ENCODE measurements at regions not wholly inside any gene's neighbourhood (a gene's known extent, or its start where the extent isn't known, plus 50 kb on each side); places are given as distances from the start of the nearest gene placed in this dataset.

DNA sequence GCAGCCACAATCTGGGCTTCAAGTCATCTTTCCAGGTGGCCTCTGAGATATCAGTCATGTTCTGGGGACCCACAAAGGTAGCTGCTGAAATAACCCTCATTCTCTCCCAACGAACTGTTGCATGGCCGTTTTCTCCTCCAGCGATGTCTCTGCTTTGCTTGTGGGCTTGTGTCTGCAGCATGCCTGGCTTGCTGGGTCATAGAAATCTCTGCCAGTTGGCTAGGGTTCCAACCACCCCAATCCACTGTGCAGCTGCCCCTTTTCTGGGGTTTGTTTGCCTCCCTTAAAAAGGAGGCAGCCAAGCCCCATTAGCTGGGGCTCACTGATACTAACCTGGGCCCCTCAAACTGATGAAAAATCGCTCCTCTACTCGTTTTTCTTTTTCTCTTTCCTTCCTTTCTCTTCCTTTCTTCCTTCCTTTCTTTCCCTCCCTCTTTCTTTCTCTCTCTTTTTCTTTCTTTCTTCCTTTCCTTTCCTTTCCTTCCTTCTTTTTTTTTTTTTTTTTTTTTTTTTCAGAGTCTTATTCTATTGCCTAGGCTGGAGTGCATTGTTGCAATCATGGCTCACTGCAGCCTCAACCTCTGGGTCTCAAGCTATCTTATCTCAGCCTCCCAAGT, 680.0 kb downstream of the EPHA4 start:
- DNase-seq (ENCODE audit: low read depth, low spot score), result no peak

DNA sequence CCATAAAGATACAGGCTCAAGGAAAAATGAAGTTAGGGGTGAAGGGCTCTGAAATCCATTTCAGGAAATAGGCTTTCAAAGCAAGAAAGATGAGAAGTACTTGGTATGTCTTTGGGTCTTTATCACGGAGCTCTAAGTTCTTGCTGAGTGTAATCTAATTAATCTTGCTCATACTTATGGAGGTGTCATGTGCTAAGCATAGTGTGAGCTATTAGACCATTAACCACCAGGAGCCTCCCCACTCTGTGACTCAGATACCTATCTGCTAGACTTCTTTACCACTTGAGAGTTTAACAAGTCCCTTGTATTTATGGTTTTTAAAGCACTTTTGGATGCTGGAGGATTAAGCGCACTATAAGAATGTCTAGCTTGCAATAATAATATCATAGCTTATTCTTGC, 678.7 kb downstream of the EPHA4 start:
- no peak for DNase-seq (ENCODE audit: low read depth, low spot score)

DNA sequence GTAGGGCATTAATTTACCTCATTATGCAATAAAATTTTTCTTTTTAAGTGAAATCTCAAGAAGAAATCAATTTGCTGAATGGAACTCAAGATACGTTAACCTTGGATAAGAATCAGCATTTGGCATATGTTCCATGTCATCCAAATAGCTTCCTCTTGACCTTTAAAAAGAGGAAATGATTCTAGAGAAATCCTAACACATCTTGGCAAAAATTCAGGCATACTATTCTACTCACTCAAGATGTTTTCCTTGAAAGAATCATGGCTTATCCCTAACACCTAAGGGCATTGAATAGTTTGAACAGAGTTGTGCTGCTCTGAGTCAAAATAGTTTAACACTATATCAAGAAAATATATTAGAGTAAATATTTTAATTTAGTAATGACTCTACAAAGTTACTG, 678.0 kb downstream of the EPHA4 start:
- no peak for DNase-seq (ENCODE audit: low read depth, low spot score)

DNA sequence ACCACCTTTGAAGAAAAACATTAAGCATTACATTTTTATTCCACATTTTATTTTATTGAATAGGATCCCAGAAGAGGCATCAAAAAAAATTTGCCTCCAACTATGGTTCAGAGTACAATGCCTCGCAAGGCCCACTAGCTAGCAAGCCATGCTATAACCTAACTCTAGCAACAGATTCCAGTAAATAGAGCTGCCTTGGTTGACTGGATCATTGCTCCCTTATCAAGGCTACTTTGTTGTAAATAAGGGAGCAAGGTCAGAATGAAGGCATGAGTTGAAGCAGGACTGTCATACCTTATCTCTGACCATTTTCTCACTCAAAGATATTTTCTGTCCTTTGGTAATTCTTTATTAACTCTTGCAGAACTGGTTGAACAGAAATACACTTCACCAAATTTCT, 672.6 kb downstream of the EPHA4 start:
- no peak for DNase-seq (ENCODE audit: low read depth, low spot score)

DNA sequence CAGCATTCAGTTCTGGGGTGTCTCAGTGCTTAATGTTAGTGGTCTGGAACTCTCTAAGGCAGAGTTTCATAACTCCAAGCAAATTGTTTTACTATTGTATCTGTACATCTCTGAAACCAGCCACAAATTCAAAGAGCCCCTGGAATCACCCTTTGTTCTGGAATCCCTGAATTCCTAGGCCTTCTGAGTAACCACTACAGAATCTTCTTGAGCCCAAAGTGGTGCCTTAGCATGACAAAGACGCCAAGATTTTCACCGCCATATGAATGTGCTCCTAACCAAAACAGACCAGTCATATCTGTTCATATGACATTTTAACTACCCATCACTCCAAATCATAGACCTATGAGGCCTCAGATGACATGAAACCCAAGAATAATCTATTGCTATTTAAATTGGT, 668.1 kb downstream of the EPHA4 start:
- no peak for DNase-seq (ENCODE audit: low read depth, low spot score)

DNA sequence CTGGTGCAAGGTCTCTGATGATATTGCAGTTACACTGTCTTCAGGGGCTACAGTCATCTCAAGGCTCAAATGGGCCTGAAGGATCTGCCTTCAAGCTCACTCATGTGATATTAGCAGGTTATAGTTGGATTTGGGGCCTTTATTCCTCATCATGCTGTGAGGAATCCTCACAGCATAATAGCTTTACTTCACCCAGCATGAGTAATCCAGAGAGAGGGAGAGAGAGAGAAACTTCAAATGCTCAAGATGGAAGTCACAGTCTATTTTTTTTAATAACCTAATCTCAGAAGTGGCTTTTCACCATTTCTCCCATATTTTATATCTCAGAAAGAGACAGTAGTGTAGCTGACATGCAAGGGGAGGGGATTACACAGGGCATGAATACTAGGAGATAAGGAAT, 658.7 kb downstream of the EPHA4 start:
- DNase-seq (ENCODE audit: low read depth, low spot score), result no peak

DNA sequence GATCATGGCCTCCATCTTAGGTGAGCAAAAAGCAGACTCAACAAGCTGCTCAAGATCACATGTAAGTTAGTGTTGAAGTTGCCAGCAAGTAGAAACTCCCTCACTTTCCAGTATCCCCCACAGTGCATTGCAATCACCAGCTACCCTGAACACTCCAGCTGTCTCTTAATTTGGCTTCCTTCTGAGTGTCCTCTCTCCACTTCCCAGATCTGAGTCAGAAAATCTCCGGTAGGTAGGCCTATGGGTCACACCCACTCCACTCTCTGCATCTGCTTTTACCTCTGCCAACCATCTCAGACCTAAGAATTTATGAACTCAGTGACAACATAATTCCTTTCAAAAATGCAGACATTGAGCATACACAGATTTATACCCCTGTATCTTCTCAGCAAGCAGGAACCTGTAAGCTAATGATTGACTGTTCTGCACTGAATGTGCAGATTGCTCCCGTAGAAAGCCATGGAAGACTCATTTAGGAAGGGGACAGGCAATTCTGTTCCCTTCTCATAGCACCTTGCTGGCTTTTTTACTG, 656.9 kb downstream of the EPHA4 start:
- no peak for DNase-seq (ENCODE audit: low read depth, low spot score)

DNA sequence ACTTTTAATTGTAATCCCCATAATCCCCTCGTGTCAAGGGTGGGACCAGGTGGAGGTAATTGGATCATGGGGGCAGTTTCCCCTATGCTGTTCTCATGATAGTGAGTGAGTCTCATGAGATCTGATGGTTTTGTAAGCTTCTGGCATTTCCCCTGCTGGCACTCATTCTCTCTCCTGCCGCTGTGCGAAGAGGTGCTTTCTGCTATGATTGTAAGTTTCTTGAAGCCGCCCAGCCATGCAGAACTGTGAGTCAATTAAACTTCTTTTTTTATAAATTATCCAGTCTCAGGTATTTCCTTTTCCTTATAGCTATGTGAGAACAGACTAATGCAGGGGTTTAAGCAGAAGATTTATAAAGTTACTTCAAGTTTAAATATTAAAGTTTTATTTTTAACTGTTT, 655.2 kb downstream of the EPHA4 start:
- no peak for DNase-seq (ENCODE audit: low read depth, low spot score)

DNA sequence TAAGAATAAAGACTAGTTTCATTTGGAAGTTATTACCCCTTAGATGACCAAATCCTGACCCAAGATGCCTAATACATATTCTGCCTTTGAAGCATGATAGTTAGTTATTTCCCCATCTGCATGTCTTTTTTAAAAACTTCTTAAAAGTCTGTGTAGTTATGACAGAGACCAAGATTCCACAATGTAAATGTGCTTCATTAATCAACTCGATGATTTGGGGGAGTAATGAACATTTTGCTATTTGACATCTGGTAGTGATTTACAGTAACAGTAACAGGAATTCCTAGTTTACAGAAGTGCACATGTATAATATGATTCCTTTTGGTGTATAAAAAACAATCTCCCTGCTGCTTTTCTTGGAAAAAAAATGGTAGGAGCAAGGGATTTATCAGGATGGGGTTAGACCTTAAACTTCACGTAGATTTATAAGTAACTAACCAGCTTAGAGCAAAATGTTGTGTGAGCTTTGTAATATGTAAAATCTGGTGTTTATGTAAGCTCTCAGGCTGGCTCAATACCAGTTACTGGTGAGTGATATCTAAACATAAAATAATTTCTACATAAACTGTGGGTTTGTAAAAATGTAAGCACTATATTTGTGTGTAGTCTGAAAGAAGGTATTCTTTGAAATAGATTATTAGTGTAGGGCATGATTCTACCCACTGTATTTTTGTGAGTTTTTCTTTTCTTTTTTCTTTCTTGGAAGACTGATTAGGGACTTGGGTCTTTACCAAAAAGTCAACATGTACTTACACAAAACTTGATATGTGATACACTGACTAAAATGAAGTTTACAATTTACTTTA, 641.6 kb downstream of the EPHA4 start:
- DNase-seq (ENCODE audit: low read depth, low spot score), result no peak

DNA sequence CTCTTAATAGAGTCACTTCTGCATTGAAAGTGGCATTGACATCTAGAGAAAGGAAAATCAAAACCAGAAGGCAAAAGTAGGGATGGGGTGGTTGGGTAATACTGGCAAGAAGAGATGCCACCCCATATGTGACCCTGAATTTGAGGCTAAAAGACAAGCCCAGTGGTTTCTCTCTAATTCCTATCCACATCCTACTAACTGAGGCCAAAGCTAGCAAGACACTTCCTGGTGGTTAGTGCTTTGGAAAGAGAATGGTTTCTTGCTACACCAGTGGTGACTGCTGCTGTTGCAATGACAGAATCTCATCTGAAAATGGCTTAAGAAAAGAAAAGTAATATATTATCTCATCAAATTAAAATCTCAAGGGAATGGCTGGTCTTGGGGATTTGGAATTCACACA, 640.6 kb downstream of the EPHA4 start:
- DNase-seq (ENCODE audit: low read depth, low spot score), result no peak

DNA sequence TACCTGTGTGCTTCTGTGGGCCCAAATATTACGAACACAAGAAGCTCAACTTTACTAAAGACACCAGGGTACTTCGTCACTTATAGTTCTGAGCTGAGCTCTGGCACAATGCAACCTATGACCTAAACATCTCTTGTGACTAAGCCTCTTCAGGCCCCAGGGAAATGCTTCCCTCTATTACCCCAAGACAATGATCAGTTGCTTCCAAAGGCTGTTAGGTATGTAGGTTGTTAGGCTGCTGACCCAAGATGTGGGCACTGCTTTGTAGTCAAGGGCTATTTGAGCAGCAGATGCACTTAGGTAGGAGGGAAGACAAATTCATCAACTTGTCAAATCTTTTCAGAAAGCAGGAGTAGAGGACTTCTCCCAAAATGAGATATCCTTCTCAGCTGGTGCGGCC, 640.1 kb downstream of the EPHA4 start:
- DNase-seq (ENCODE audit: low read depth, low spot score), result no peak

DNA sequence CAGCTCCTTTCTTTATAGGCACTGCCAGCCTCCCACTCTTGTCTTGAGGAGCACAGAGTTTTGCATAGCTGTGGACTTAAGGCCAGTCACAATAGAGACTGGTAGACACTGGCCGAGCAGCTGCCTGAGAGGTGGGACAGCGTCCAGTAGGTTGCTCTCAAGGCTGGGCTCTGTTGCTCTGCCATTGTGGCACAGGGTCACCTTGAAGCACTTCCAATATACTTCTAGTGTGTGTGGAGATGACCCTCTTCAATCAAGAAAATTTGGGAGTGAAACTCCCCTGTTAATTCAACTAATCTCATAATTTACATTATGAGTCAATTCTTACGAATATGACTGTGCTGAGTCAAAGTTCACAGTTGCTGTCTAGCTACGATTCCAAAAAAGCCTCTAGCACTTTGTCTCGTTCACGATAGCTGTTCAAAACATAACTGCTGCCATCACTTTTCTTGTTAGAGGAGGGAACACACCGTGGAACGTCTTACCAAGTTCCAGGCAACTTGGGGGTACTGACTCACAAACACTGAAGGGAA, 636.2 kb downstream of the EPHA4 start:
- no peak for DNase-seq (ENCODE audit: low read depth, low spot score)

DNA sequence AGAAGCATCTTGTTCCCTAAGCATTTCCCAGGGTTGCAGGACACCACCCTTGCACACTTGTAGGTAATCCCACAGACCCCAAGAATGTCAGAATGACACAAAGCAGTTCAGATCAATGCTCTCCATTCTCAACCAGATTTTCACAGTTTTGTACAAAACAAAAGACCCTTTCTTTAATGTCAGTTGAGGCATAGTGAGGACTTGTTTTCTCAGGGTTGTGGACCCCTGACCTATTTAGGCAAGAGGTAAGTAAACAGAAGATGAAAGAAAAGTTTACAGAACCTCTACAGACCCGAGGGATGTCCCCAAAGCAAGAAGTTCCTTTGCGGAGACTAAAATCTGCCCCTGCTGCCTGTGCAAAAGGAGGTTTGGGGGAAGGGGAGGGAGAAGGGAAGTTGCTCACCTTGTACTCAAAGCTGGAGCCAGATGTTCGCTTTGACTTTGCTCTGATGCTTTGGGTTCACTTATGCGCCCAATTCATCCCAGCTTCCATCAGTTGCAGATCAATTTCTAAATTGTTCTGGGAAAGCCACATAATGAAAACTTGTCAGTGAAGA, 635.4 kb downstream of the EPHA4 start:
- no peak for DNase-seq (ENCODE audit: low read depth, low spot score)

DNA sequence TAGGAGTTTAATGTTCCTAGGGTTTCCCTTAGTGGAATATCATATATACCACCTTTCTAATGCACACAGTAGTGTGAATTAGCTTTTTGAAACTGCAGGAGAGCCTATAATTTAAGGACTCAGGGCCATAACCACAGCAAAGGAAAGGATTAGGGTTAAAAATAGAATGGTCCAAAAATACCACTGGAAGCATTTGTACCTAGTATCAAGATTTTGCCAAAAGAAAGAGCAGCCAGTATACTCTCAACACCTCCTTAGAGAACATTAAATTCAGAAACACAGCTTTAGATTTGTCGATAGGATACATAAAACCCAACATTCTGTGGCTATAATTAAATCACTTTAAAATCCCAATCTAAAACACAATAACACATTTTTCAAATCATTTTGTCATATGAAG, 634.9 kb downstream of the EPHA4 start:
- DNase-seq (ENCODE audit: low read depth, low spot score), result no peak

DNA sequence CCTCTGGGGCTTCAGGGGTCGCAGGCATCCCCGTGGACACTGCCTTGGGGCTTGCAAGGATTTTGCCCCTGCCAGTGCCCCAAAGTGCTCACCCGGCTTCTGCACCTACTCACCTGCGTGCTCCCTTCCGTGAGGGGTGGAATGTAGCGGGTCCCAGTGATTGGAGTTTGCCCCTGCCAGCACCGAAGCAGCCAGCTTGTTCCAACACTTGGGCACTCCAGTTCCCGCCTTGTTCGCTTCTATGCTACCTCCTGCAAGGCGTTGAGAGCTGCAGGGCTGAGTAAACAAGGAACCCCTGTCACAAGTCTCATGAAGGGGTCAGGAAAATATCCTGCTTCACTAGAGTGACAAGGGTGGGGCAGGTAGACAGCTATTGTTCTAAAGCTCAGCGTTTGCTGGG, 631.5 kb downstream of the EPHA4 start:
- DNase-seq (ENCODE audit: low read depth, low spot score), result no peak

DNA sequence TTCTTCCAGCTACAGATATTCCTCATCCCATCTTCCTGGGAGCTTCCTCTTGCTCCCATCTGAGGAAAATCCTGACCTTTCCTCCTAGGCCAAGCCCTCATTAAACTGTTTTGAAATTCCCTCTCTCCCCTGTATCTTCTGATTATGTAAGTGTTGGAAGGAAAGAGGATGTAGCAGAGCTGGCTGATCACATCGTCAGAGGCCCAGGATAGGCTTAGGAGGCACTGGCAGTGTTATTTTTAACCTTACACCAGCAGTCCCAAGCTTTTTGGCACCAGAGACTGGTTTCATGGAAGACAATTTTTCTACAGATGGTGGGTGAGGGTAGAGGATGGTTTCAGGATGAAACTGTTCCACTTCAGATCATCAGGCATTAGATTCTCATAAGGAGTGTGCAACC, 630.4 kb downstream of the EPHA4 start:
- no peak for DNase-seq (ENCODE audit: low read depth, low spot score)

DNA sequence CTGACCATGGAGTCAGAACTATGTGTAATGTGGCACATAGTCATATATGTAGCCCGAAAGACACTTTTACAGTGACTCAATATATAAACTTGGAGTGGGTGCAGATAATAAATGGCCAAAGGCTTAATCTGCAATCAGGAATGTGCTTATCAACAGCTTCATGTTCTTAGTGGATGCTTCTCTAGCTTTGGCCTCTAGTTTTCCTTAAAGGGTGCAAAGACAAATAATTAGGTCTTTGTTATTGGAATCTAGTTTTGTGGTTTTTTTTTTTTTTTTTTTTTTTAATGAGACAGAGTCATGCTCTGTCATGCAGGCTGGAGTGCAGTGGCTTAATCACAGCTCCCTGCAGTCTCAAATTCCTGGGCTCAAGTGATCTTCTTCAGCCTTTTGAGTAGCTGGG, 625.6 kb downstream of the EPHA4 start:
- DNase-seq (ENCODE audit: low read depth, low spot score), result no peak

DNA sequence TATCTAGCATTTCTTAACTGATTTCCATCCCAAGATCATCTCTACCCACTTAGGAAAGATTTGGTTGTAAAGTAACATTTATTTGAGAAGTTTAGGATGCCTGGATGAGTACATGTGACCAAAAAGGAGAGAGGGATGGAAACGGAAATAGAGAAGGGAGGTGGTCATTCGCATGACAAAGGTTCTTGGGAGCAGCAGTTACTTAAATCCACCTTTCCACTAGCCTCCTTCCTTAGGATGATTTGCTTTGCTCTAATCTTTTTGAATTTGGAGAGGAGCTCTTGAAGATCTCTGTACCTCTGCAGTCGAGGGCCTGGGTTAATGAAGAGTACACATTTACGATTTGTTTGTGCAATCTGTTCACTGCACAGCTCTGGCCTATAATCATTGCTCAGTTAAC, 623.5 kb downstream of the EPHA4 start:
- DNase-seq (ENCODE audit: low read depth, low spot score), result no peak

DNA sequence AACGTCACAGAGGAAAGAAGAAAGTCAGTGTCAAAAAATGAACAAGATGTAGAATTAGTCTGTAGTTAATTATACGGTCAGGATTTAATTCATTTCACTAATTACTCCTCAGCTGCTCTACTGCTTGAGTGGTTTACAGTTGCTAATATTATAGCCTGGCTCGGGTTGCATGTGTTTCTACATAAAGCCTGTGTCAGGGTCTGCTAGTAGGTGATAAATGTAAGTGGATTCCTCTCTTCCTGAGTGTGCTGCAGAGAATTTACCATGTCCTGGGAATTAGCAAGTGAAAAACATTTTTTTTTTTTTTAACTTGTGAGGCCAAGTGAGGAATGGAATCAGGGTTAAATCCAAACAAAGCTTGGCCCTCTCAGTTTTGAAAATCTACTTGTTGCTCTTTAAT, 622.6 kb downstream of the EPHA4 start:
- DNase-seq (ENCODE audit: low read depth, low spot score), result no peak

DNA sequence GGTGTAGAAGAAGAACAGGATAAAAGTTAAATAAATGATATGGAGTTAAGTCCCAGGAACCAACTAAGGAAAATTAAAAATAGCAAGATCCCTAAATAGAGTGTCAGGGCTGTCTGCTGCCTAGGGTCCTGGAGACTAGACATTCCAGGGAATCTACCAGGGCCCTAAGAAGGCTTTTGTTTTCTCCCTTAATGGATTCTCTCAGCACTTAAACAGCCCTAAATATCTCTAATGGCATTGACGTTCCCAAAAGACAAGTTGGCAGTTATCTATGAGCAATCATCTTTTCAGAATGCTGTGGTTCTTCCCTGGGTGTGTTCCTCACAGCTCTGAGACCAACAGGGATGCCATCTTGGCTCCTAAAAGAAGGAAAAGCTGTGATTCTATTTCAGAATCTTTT, 616.3 kb downstream of the EPHA4 start:
- no peak for DNase-seq (ENCODE audit: low read depth, low spot score)

DNA sequence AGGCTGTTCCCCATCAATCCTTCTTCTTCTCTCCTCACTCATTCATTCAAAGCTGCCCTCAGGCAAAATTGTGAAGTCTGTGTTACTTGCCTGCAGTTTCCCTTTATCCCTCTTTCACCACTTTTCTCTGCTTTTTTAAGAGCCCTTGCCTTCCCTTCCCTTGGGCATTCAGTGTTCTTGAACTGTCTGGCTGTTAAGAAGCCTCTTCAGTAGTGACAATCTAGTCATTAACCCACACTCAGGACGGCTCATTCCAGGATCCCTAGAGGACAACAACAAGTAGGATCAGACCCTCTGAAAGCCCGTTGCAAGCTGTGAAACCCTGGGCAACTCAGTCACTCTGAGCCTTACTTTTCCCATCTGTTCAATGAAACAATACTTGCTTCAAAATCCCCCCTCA, 615.7 kb downstream of the EPHA4 start:
- no peak for DNase-seq (ENCODE audit: low read depth, low spot score)

DNA sequence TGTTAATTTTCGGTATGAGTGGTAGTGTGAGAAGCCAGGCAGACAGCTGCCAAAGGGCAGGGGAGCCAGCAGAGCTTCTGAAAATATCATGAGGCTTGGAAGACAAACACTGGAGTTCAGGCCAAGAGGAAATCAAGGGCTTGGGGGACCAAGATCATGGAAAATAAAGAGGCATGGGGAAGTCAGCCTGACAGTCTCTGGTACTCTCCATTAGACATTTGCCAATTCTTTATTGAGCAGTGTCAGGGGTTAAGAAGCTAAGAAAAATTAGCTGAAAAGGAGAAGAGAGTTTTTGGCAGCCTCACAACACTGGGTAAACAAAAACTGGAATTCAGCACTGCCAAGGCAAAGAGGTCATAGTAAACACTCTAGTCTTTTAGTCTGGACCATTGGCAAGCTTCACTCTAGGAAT, 612.7 kb downstream of the EPHA4 start:
- DNase-seq (ENCODE audit: low read depth, low spot score), result no peak
